ENCODE measurements at regions not wholly inside any gene's neighbourhood (a gene's known extent, or its start where the extent isn't known, plus 50 kb on each side); places are given as distances from the start of the nearest gene placed in this dataset.

DNA sequence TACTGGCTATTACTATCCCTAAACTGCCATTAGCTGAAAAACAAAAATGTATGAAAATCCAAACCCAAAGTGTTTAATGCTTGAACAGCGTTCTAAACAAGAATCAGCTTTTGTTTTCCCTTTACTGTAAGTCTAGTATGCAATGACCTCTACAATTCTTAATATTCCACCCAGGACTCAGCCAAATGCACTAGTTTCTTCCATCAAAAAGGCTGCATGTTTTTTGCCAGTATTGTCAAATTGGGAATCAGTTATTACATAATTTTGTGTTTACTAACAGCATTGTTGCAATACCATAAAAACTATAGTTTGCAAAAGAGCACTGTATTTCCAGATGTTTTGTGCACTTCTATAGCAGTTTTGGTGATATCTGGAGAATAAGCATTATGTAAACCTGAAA is 634.5 kb downstream of the LTN1 start:
- no peak for DNase-seq (ENCODE audit: low spot score)

- no peak for DNase-seq (ENCODE audit: low spot score)
These were observed 634.9 kb downstream of the LTN1 start for GRCh38 chr21:28357743-28358142.

GRCh38 chr21:28356422-28356821 is 636.3 kb downstream of the LTN1 start:
- no peak for DNase-seq (ENCODE audit: low spot score)

GRCh38 chr21:28345934-28346333 is 646.7 kb downstream of the LTN1 start:
- DNase-seq (ENCODE audit: low spot score): no peak

DNA sequence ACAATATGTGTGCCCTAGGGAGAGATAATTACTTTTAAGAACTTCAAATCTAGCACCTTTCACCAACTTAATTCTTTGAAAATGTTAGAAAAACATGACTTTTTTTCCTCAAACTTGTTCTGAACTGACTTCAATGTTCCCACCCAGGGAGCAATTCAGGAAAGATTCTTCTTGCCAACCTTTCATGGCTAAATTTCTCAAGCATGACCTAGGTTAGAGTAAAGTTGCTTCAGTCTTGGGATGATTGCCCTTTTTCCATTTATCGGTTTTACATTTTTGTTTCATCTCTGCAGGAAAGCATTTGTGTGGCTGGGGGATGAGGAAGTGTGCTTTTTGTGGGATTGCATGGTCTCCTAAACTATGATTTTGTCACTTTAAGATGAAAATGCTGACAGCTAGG is 647.7 kb downstream of the LTN1 start:
- no peak for DNase-seq (ENCODE audit: low spot score)

- DNase-seq (ENCODE audit: low spot score): no peak
These were observed 650.4 kb downstream of the LTN1 start for GRCh38 chr21:28342212-28342810.

GRCh38 chr21:28339403-28339802 is 653.3 kb downstream of the LTN1 start:
- no peak for DNase-seq (ENCODE audit: low spot score)

DNA sequence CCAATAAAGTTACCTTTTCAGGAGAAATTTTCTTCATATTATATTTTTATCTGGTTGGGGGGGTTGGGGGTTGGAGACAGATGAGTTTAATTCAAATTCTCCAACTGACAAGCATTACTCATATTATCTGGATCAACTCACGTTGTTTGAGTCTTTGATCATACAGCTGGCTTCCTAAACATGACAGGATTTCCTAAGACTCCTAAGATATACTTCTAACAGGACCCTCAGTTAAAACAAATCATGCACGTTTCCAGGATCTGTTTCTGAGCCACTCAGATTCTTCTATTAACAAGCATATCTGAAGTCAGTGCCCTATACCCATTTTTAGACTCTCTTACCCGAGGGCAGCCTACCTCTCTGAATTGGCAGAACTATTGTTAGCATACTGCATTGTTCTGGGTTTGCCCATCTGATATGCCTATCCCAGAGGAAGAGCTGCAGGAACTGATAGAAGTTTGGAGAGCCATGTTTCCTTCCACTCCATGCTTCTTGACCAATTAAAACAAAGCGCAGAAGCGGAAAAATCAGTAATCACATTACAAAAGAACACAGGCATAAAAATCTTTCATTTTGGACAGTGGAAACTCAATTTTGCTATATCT is 653.9 kb downstream of the LTN1 start:
- no peak for DNase-seq (ENCODE audit: low spot score)

- DNase-seq (ENCODE audit: low spot score): no peak
These were observed 655.4 kb downstream of the LTN1 start for GRCh38 chr21:28337315-28337714.

- DNase-seq (ENCODE audit: low spot score): peak; percentile 21
These were observed 656.4 kb downstream of the LTN1 start for GRCh38 chr21:28336314-28336713.

DNA sequence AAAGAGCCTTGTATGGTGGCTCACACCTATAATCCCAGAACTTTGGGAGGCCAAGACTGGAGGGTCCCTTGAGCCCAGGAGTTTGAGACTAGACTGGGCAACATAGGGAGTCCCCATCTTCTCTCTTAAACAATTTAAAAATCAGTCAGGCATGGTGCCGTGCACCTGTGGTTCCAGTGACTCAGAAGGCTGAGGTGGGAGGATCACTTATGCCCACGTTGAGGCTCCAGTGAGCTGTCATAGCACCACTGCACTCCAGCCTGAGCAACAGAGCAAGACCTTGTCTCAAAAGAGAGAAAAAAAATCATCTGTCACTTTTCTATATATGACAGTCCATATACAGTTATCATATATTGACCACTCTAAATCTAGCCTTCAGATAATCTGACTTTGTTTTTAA is 658.3 kb downstream of the LTN1 start:
- DNase-seq (ENCODE audit: low spot score): no peak

GRCh38 chr21:28333578-28334075 is 659.0 kb downstream of the LTN1 start:
- no peak for DNase-seq (ENCODE audit: low spot score)

- DNase-seq (ENCODE audit: low spot score): no peak
These were observed 659.9 kb downstream of the LTN1 start for GRCh38 chr21:28332796-28333195.

- no peak for DNase-seq (ENCODE audit: low spot score)
These were observed 667.1 kb downstream of the LTN1 start for GRCh38 chr21:28325618-28326017.

DNA sequence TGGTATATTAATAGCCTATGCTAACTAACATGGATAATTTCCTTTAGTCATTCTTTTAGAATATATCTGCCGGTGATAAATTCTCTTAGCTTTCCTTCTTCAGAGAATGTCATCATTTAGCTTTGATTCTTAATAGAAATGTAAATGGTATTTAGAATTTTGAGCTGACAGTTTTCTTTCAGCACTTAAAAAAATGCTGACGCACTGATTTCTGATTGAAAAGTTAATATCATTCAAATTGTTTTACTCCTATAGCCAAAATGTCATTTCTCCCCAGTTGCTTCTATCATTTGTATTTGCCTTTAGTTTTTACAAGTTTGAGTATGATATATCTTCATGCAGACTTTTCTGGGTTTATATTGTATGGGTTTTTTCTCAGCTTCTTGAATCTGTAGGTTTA is 668.0 kb downstream of the LTN1 start:
- DNase-seq (ENCODE audit: low spot score): no peak

DNA sequence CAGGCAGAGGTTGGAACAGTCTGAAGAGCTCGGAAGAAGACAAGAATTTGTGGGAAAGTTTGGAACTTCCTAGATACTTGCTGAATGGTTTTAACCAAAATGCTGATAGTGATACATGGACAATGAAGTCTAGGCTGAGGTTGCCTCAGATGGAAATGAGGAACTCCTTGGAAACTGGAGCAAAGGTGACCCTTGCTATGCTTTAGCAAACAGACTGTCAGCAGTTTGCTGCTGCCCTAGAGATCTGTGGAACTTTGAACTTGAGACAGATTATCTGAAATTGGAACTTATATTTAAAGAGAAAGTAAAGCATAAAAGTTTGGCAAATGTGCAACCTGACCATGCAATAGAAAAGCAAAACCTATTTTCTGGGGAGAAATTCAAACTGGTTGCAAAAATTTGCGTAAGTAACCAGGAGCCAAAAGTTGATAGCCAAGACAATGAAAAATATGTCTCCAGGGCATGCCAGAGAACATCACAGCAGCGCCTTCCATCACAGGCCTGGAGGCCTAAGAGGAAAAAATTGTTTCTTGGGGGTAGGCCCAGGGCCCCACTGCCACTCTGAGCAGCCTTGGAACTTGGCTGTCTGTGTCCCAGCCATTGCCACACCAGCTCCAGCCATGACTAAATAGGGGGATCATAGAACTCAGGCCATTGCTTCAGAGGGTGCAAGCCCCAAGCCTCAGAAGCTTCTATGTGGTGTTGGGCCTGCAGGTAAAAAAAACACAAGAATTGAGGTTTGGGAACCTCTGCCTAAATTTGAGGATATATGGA is 675.3 kb downstream of the LTN1 start:
- peak; percentile 56 for DNase-seq (ENCODE audit: low spot score)

DNA sequence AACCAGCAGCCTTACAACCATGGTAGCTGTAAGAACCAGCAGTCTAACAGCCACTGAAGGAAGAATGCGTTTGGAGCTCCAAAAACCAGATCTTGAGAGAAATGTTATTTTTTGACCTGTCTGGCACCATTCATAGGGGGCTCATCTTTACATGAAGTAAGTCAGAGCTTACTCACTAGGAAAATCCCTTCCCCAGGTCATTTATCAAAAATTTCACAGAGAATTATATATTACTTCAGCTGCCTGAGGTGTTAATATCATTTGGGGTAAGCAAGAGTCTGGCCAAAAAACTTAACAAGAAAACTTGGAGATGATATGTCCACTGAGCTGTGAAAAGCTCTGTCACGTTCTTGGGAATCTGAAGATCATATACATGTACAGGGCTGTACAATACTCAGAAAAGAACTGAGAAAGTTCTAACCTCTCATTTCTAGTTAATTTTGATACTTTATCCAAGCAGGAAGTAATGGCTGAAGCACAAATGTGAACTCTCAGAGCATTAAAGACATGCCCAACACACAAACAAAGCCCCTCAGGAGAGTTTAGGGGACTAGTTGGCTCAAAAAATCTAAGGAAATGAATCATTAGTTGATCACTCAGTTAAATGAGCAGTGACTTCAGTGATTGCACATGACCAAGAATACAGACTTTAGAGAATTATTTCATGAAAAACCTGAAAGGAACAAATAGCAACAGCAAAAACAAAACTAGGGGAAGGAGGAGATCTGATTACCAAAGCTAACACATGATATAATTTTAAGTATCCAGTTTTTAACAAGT is 681.1 kb downstream of the LTN1 start:
- no peak for DNase-seq (ENCODE audit: low spot score)

DNA sequence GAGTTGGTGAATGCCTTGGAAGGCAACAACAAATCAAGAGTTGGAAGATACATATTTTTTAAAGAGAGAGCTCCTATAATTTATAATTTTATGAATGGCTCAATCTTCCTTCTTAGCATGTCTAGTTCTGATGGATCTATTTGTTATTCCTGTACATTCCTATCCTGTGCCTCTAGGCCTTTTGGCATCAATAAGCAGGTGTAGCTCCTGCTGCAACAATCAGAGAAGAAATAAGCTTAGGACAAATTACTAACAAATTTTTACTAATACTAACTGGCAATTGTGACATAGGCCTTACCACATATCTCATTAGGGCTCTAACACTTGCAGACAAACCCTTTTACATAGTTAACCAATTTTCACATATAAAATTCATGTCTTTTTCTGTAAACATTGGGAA is 682.0 kb downstream of the LTN1 start:
- no peak for DNase-seq (ENCODE audit: low spot score)

- DNase-seq (ENCODE audit: low spot score): no peak
These were observed 682.4 kb downstream of the LTN1 start for GRCh38 chr21:28310171-28310685.

DNA sequence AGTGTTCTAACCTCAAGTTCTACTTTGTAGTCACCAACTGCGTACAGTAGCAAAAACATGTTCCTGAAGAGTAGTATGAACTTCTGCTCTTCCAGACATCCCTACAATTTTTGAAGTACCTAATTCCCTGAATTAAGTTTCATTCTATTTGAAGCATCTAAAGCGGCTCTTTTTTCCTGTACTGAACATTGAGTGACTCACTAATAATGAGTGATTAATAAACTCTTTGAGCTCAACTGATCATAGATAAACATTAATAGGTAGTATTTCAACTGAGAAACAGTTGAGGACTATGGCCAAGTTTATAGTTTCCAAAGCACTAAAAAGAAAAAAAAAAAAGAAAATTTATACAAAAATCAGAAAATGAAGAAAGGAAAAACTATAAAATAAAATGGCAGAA is 683.1 kb downstream of the LTN1 start:
- DNase-seq (ENCODE audit: low spot score): no peak

- no peak for DNase-seq (ENCODE audit: low spot score)
These were observed 684.2 kb downstream of the LTN1 start for GRCh38 chr21:28308516-28308915.

DNA sequence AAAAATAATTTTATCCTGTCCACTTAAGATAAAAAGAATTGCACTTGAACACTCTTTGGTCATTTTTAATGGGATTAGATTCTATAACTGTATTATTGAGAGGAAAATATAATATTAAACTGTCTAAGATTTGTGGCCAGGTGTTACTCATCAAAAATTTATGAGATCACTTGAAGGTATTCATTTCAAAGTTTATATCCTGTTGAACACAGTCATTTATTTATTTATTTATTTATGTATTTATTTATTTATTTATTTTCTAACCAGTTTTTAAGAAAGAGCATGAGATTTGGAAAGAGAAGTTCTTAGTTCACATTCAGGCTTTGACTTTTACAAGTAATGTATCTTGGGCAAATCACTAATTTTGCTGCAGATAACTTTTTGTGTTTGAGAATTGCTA is 692.7 kb downstream of the LTN1 start:
- no peak for DNase-seq (ENCODE audit: low spot score)

Data from mucosa of gallbladder (tissue), 1 donor.